Smooth muscle cell (in vitro differentiated cells): ENCODE measurements at regions not wholly inside any gene's neighbourhood (a gene's known extent, or its start where the extent isn't known, plus 50 kb on each side); places are given as distances from the start of the nearest gene placed in this dataset.

Experiments
- DNase-seq: peaks from one replicate; lab custom pipeline; 2025; ENCODE audit not compliant: unreplicated experiment; lab: John Stamatoyannopoulos, UW
- H2AFZ ChIP-seq: fragments of 200-600 bp; sonication (generic); 2 replicates; pipeline ENCODE4 v1.6.0; 2016; ENCODE audit warnings: antibody characterized with exemption, low read depth, mild to moderate bottlenecking
- H3F3A ChIP-seq: fragments of 200-600 bp; sonication (generic); 2 replicates; pipeline ENCODE4 v1.6.0; 2017; ENCODE audit warnings: antibody characterized with exemption, low read depth
- H3K27ac ChIP-seq: fragments of 200-600 bp; sonication (generic); 2 replicates; pipeline ENCODE4 v1.5.1; 2016; ENCODE audit warnings: low read depth, mild to moderate bottlenecking
- H3K27me3 ChIP-seq: fragments of 200-600 bp; sonication (generic); 2 replicates; pipeline ENCODE4 v1.6.1; 2016; ENCODE audit warnings: low read depth, mild to moderate bottlenecking
- H3K36me3 ChIP-seq: fragments of 200-600 bp; sonication (generic); 2 replicates; pipeline ENCODE4 v1.5.1; 2016; ENCODE audit warnings: low read depth
- H3K4me1 ChIP-seq: fragments of 200-600 bp; sonication (generic); 2 replicates; pipeline ENCODE4 v1.5.1; 2016; ENCODE audit warnings: low read depth
- H3K4me2 ChIP-seq: fragments of 200-600 bp; sonication (generic); 2 replicates; pipeline ENCODE4 v1.6.0; 2016; ENCODE audit warnings: mild to moderate bottlenecking
- H3K4me3 ChIP-seq: fragments of 200-600 bp; sonication (generic); 2 replicates; pipeline ENCODE4 v1.5.1; 2016; ENCODE audit warnings: mild to moderate bottlenecking
- H3K79me2 ChIP-seq: fragments of 200-600 bp; sonication (generic); 2 replicates; pipeline ENCODE4 v1.6.0; 2016; ENCODE audit warnings: low read depth, mild to moderate bottlenecking
- H3K9ac ChIP-seq: fragments of 200-600 bp; sonication (generic); 2 replicates; pipeline ENCODE4 v1.6.0; 2016; ENCODE audit warnings: low read depth
- H3K9me3 ChIP-seq: fragments of 200-600 bp; sonication (generic); replicated peaks from 2 replicates; pipeline ENCODE4 v1.5.1; 2016; ENCODE audit warnings: low read depth
- H4K20me1 ChIP-seq: fragments of 200-600 bp; sonication (generic); 2 replicates; pipeline ENCODE4 v1.6.0; 2016; ENCODE audit warnings: low read depth
- WGBS: methylation state at CpG from one replicate; pipeline ENCODE4 v1.1.7; 2016; ENCODE audit warnings: low lambda C conversion rate; 5-methylcytosine and 5-hydroxymethylcytosine counted together
- TF ChIP-seq, protein P1 (sequence below): fragments of 200-600 bp; sonication (generic); IDR thresholded peaks from 2 replicates; pipeline ENCODE4 v1.5.1; 2017; ENCODE audit warnings: borderline replicate concordance, mild to moderate bottlenecking, antibody characterized with exemption; ENCODE audit not compliant: insufficient read depth, poor library complexity, severe bottlenecking

DNA sequence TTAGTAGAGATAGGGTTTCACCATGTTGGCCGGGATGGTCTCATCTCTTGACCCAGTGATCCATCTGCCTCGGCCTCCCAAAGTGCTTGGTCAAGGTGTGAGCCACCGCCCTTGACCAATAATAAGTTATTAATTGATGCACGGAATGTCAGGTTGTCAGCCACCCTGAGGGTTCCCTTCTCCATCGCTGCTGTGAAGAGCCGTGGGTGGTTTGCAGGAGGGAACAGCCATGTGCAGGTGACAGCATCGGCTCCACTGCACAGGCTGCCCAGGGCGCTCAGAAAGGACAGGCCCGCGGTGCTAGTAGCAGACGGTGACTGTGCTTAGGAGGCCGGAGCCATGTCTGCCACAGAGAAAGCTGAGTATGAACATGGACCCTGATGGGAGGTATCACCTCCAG is 814.0 kb downstream of the BRD1 start:
- H2AFZ ChIP-seq: no peak overlapping the region
- H3K4me2 ChIP-seq: no peak overlapping the region
- H3K4me1 ChIP-seq: no peaks in the 10 kb centered on the region
- H3K9me3 ChIP-seq: no peaks in the 10 kb centered on the region
- no peak for DNase-seq
- H3K27ac ChIP-seq: no peak overlapping the region
- no peaks in the 10 kb centered on the region for H3F3A ChIP-seq
- H3K4me3 ChIP-seq: no peak overlapping the region
- no peak overlapping the region for H3K9ac ChIP-seq
- 92% methylated on average over 12 of the region's 12 CpGs for WGBS
- H4K20me1 ChIP-seq: no peaks in the 10 kb centered on the region
- H3K79me2 ChIP-seq: no peaks in the 10 kb centered on the region
- no peaks in the 10 kb centered on the region for H3K36me3 ChIP-seq
- TF ChIP-seq, protein P1, sequence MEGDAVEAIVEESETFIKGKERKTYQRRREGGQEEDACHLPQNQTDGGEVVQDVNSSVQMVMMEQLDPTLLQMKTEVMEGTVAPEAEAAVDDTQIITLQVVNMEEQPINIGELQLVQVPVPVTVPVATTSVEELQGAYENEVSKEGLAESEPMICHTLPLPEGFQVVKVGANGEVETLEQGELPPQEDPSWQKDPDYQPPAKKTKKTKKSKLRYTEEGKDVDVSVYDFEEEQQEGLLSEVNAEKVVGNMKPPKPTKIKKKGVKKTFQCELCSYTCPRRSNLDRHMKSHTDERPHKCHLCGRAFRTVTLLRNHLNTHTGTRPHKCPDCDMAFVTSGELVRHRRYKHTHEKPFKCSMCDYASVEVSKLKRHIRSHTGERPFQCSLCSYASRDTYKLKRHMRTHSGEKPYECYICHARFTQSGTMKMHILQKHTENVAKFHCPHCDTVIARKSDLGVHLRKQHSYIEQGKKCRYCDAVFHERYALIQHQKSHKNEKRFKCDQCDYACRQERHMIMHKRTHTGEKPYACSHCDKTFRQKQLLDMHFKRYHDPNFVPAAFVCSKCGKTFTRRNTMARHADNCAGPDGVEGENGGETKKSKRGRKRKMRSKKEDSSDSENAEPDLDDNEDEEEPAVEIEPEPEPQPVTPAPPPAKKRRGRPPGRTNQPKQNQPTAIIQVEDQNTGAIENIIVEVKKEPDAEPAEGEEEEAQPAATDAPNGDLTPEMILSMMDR: no peak
- H3K27me3 ChIP-seq: no peaks in the 10 kb centered on the region

DNA sequence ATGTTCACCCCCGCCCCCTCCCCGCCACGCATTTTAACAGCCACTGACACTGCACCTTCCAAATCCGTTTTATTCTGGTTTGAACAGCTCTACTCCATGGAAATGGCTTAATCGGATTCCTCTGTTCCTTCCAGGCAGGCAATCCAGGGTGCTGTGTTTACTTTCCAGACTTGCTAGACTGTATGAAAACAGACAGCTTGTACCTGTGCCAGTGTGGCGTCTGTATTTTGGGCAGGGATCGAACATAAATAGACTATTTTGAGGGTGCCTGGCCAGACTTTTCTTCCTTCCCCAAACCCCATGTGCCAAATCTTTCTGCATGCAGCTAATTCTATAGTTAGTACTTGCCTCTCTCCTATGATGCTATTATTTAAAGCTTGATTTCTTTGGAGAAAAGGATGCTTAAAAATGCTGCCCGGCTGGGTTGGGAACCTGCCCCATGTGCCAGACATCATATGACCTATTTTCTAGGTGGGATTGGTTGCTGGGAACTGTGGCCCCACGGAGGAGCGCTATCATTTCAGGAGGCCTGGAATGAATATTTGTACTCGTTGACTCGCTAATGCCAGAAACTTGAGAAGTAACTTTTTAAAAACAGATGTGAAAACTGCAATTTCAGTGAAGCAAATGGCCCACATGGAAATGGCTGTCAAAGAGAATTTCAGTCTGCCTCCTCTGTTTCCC is 814.8 kb downstream of the BRD1 start:
- no peak overlapping the region for H3K4me3 ChIP-seq

DNA sequence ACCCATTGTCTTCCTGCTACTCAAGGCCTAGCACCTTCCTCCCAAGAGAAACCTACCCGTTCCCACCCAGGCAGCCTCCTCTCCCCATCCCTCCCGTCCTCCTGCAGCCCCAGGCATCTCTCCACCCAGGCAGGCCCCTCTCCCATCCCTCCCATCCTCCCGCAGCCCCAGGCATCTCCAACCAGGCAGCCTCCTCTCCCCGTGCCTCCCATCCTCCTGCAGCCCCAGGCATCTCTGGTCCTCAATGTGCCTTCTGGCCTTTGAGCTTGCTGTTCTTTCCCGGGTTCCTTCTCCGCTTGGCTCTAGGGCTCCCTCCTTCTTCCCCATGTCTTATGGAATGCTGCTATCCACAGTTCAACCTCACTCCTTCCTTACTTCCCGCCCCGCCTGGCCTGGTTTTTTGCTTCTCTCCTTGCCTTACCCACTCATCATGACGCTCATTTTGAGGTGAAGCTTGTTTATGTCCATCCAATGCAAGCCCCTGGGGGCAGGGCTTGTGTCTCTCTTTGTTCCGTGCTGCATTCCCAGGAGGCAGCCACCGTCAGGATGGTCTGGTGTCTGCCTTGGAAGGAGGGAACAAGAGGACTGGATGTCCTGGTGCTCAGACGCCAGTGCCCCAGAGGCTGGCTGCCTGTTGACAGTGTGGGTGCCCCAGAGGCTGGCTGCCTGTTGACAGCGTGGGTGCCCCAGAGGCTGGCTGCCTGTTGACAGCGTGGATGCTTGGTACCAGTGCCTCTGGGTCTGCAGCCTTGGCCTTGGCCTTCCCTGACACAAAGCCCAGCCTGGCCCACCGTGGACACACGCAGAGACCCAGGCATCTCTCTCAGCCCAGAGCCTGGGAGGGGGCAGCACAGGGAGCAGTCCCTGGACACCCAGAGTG is 815.7 kb downstream of the BRD1 start:
- H3K9ac ChIP-seq: no peak overlapping the region
- H4K20me1 ChIP-seq: no peaks in the 10 kb centered on the region
- no peaks in the 10 kb centered on the region for H3K27me3 ChIP-seq
- no peaks in the 10 kb centered on the region for H3F3A ChIP-seq
- H3K4me2 ChIP-seq: no peak overlapping the region
- H3K79me2 ChIP-seq: no peaks in the 10 kb centered on the region
- WGBS: 76% methylated on average over 15 of the region's 16 CpGs
- no peak overlapping the region for H3K4me3 ChIP-seq
- no peaks in the 10 kb centered on the region for H3K4me1 ChIP-seq
- H3K27ac ChIP-seq: no peak overlapping the region
- H3K36me3 ChIP-seq: no peaks in the 10 kb centered on the region
- no peak overlapping the region for H2AFZ ChIP-seq
- TF ChIP-seq, protein P1: no peak
- DNase-seq: no peak
- H3K9me3 ChIP-seq: no peaks in the 10 kb centered on the region

More for the DNA sequence above, 814.8 kb downstream of the BRD1 start:
- Histone ChIP-seq H3K27me3 (no peaks in the 10 kb centered on the region), H3K27ac (no peak overlapping the region), H4K20me1 (no peaks in the 10 kb centered on the region), H3K36me3 (no peaks in the 10 kb centered on the region), H3K4me1 (no peaks in the 10 kb centered on the region), H3K9me3 (no peaks in the 10 kb centered on the region), H2AFZ (no peak overlapping the region), H3K79me2 (no peaks in the 10 kb centered on the region), H3K4me2 (no peak overlapping the region), H3F3A (no peaks in the 10 kb centered on the region), H3K9ac (no peak overlapping the region)
- no peak for DNase-seq
- TF ChIP-seq, protein P1: no peak
- 91% methylated on average over 12 of the region's 12 CpGs for WGBS
